Uterus (tissue), 3 donors: ENCODE measurements at regions not wholly inside any gene's neighbourhood (a gene's known extent, or its start where the extent isn't known, plus 50 kb on each side); places are given as distances from the start of the nearest gene placed in this dataset.

Experiments used
- DNase-seq, 2 donors: peaks; one replicate each; pipeline ENCODE4 v3.0.0-alpha.2; 2019 to 2020
- H3K27ac ChIP-seq, 2 donors: fragments of 200-600 bp; sonication (generic); 1 replicate in 1 of 2; 2 replicates in 1 of 2; pipeline ENCODE4 v1.5.1; 2016 to 2018
- H3K27me3 ChIP-seq, 2 donors: fragments of 200-600 bp; sonication (generic); one replicate each; pipeline ENCODE4 v1.5.1; 2018 to 2019; ENCODE audit warnings: control low read depth in 1 of 2
- H3K36me3 ChIP-seq, 2 donors: fragments of 200-600 bp; sonication (generic); one replicate each; pipeline ENCODE4 v1.5.1; 2019; ENCODE audit warnings: control low read depth in 1 of 2
- H3K4me1 ChIP-seq, 2 donors: fragments of 200-600 bp; sonication (generic); one replicate each; pipeline ENCODE4 v1.5.1; 2018 to 2019; ENCODE audit warnings: control low read depth in 1 of 2
- H3K4me3 ChIP-seq, 2 donors: fragments of 200-600 bp; sonication (generic); 1 replicate in 1 of 2; 2 replicates in 1 of 2; pipeline ENCODE4 v1.5.1; 2018 to 2019; ENCODE audit warnings: mild to moderate bottlenecking in 1 of 2
- H3K9me3 ChIP-seq, 2 donors: fragments of 200-600 bp; sonication (generic); one replicate each; pipeline ENCODE4 v1.5.1; 2019; ENCODE audit warnings: control low read depth in 1 of 2
- POLR2A ChIP-seq, 2 donors: fragments of 450-650 bp; IDR thresholded peaks; one replicate each; pipeline ENCODE4 v1.6.1; 2016; ENCODE audit warnings: antibody characterized with exemption in 2 of 2, mild to moderate bottlenecking in 1 of 2, moderate library complexity in 1 of 2
- intact Hi-C: fragments of 100-400 bp; cut with DNase I; formaldehyde crosslinking; loops from one replicate; pipeline ENCODE4 v1.15.1; 2023; ENCODE audit warnings: low total_unique reads
- TF ChIP-seq, protein P1 (sequence below), 4 experiments: fragments of 200-600 bp in 2 of 4; fragments of 450-650 bp in 2 of 4; sonication (generic) in 2 of 4; IDR thresholded peaks; one replicate each; pipeline ENCODE4 v1.5.1; 2016 to 2019; ENCODE audit warnings: antibody characterized with exemption in 4 of 4, mild to moderate bottlenecking in 2 of 4, moderate library complexity in 1 of 4
- donor health status: DM: yes; HTN: yes; CAD: no.

DNA sequence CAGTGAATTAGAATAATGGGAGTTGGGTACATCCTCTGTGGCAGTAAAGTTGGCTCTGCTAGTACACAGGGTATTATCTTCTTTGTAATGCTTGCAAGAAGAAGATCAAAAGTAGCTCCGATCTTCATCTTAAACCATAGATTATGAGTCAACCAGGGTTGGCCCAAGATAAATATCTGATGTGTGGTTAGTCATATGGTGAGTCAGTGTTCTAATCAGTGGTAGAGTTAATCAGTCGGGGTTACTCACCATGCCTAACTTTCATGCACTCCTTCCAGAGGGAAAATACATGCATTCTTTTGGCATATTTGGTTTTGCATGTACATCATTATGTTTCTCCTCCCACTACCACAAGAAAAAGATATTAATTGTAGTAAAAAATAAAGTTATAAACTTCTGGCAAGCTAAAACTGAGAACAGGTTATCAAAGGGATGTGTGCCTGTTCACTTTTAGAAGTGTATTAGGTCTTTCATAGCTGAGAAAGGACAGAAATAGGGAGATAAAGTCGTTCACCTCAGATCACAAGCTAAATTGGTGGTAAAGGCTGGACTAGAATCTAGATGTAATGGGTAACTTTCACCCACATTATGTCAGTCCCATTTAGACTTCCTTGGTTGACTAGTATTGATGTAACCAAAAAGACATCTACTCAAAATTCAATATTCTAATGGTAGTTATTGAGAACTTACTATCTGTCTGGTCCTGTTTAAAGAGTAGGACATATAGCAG, 684.4 kb downstream of the IRS1 start:
- intact Hi-C loops = loop anchor here (5.0 kb wide), 1 partner anchor 682 kb away; the partner anchor contains the start of gene IRS1
- Histone ChIP-seq H3K27ac (peak overlapping the region; percentile 31 to 48), H3K36me3 (no peaks in the 10 kb centered on the region), H3K27me3 (no peaks in the 10 kb centered on the region), H3K4me1 (no peaks in the 10 kb centered on the region), H3K9me3 (no peaks in the 10 kb centered on the region), H3K4me3 (no peak overlapping the region)
- no peak for TF ChIP-seq POLR2A (IDR thresholded peaks at IDR 0.05)
- TF ChIP-seq, protein P1, sequence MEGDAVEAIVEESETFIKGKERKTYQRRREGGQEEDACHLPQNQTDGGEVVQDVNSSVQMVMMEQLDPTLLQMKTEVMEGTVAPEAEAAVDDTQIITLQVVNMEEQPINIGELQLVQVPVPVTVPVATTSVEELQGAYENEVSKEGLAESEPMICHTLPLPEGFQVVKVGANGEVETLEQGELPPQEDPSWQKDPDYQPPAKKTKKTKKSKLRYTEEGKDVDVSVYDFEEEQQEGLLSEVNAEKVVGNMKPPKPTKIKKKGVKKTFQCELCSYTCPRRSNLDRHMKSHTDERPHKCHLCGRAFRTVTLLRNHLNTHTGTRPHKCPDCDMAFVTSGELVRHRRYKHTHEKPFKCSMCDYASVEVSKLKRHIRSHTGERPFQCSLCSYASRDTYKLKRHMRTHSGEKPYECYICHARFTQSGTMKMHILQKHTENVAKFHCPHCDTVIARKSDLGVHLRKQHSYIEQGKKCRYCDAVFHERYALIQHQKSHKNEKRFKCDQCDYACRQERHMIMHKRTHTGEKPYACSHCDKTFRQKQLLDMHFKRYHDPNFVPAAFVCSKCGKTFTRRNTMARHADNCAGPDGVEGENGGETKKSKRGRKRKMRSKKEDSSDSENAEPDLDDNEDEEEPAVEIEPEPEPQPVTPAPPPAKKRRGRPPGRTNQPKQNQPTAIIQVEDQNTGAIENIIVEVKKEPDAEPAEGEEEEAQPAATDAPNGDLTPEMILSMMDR (IDR thresholded peaks at IDR 0.05) = no peak
- no peak for DNase-seq

DNA sequence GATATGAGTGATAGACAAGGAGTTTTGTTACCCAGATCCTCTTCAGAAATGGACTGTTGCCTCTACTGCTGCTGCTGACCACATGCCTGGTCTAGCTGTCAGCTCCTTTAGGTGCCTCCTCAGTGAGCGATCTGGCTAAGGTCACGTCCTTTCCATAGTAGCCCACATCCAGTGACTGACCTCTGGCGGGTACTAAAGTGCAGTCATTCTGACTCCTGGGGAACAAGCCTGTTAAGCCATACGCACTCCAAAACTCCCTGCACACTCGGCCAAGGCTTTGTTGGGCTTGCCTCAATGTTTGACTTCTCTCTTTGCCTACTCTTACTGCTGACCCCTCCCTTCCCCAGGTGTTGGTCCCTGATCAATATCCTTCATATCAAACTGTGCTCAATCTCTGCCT, 685.2 kb downstream of the IRS1 start:
- Histone ChIP-seq H3K4me3 (no peak overlapping the region), H3K4me1 (no peaks in the 10 kb centered on the region), H3K36me3 (no peaks in the 10 kb centered on the region), H3K27ac (peak overlapping the region in 1 of 2 donors; percentile 48), H3K27me3 (no peaks in the 10 kb centered on the region), H3K9me3 (no peaks in the 10 kb centered on the region)
- no peak for DNase-seq
- TF ChIP-seq, protein P1 (IDR thresholded peaks at IDR 0.05) = no peak
- TF ChIP-seq POLR2A (IDR thresholded peaks at IDR 0.05) = no peak
- intact Hi-C loops = no loop called here

DNA sequence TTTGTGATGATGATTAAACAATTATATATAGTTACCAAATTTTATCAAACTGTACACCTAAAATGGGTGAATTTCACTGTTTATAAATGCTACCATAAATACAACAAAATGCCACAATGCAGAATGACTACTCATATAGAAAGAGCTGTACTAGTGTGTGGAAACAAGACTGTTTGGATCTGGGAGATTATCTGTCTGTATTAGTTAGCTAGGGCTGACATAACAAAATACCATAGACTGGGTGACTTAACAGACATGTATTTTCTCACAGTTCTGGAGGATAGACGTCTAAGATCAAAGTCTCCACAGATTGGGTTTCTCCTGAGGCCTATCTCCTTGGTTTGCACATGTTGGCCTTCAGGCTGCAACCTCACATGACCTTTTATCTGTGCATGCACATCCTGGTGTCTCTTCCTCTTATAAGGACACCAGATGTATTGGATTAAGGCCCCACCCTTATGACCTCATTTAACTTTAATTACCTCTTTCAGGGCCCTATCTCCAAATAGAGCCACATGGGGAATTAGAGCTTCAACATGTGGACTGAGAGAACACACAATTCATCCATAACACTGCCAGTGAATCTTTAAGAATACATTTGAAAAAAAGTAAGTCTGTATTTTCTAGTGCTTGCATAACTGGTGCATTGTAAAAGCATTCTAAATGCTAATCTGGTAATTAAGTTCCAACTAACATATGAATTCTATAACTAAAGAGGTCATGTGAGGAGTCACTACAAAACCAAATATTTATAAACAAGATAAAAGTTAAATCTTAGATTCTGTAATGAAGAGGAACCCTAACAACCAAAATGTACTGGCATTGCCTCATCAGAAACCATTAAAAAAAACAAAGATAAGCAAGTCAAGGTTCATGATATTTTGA, 699.6 kb downstream of the NYAP2 start:
- DNase-seq = no peak
- peaks cover 0 to 5% of the 10 kb centered on the region in 2 donors for H3K9me3 ChIP-seq
- no peak overlapping the region for H3K27ac ChIP-seq
- H3K4me3 ChIP-seq = no peak overlapping the region
- intact Hi-C loops = no loop called here
- H3K4me1 ChIP-seq = no peaks in the 10 kb centered on the region
- no peaks in the 10 kb centered on the region for H3K27me3 ChIP-seq
- no peaks in the 10 kb centered on the region for H3K36me3 ChIP-seq
- TF ChIP-seq, protein P1 (IDR thresholded peaks at IDR 0.05) = no peak
- no peak for TF ChIP-seq POLR2A (IDR thresholded peaks at IDR 0.05)

DNA sequence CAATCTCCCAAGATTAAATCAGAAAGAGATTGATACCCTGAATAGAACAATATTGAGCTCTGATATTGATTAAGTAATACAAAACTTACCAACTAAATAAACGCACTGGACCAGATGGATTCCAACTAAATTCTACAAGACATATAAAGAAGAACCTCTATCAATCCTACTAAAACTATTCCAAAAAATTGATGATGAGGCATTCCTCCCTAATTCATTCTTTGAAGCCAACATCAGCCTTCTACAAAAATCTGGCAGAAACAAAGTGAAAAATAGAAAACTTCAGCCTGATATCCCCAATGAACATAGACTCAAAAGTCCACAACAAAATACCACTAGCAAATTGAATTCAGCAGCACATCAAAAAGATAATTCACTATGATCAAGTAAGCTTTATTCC, 695.5 kb downstream of the NYAP2 start:
- Histone ChIP-seq H3K9me3 (peaks cover 0 to 5% of the 10 kb centered on the region in 2 donors), H3K27me3 (no peaks in the 10 kb centered on the region), H3K4me1 (no peaks in the 10 kb centered on the region), H3K4me3 (no peak overlapping the region), H3K36me3 (no peaks in the 10 kb centered on the region), H3K27ac (no peak overlapping the region)
- DNase-seq = no peak
- intact Hi-C loops = no loop called here
- TF ChIP-seq, protein P1 (IDR thresholded peaks at IDR 0.05) = no peak
- TF ChIP-seq POLR2A (IDR thresholded peaks at IDR 0.05) = no peak

DNA sequence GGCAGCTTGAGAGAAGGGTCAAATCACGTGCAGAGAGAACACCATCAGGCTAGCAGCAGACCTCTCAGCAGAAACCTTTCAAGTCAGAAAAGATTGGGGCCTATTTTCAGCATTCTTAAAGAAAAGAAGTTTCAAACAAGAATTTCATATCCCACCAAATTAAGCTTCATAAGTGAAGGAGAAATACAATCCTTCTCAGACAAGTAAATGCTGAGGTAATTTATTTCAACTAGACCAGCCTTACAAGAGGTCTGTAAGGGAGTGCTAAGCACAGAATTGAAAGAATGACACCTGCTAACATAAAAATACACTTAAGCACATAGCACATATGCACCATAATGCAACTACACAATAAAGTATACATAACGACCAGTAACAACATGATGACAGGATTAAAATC, 693.9 kb downstream of the NYAP2 start:
- intact Hi-C loops = no loop called here
- TF ChIP-seq, protein P1 (IDR thresholded peaks at IDR 0.05) = no peak
- no peak for TF ChIP-seq POLR2A (IDR thresholded peaks at IDR 0.05)
- H3K27me3 ChIP-seq = no peaks in the 10 kb centered on the region
- no peak for DNase-seq
- no peak overlapping the region for H3K4me3 ChIP-seq
- H3K27ac ChIP-seq = no peak overlapping the region
- H3K4me1 ChIP-seq = no peaks in the 10 kb centered on the region
- H3K36me3 ChIP-seq = no peaks in the 10 kb centered on the region
- H3K9me3 ChIP-seq = peaks cover 0 to 4% of the 10 kb centered on the region in 2 donors
